RWPE2 (cell line): ENCODE measurements at regions not wholly inside any gene's neighbourhood (a gene's known extent, or its start where the extent isn't known, plus 50 kb on each side); places are given as distances from the start of the nearest gene placed in this dataset.

Experiments
- ATAC-seq: fragments of 200-7000 bp; cut with Tn5 transposase; 3 replicates; pipeline ENCODE4 v1.9.1; 2021; ENCODE audit warnings: low read depth
- DNase-seq: peaks from one replicate; pipeline ENCODE4 v3.0.0-alpha.2; 2020; ENCODE audit warnings: low spot score
- H3K27ac ChIP-seq: fragments of 450-650 bp; 2 replicates; pipeline ENCODE4 v1.5.1; 2017; ENCODE audit warnings: mild to moderate bottlenecking; ENCODE audit not compliant: poor library complexity, severe bottlenecking
- H3K27me3 ChIP-seq: fragments of 250-450 bp; sonication (Bioruptor Pico); 2 replicates; pipeline ENCODE4 v1.5.1; 2021; ENCODE audit warnings: mild to moderate bottlenecking, moderate library complexity; ENCODE audit not compliant: insufficient read depth, poor library complexity, severe bottlenecking
- H3K36me3 ChIP-seq: fragments of 250-450 bp; sonication (Bioruptor Pico); 2 replicates; pipeline ENCODE4 v1.5.1; 2020; ENCODE audit warnings: low read depth, mild to moderate bottlenecking, moderate library complexity
- H3K4me1 ChIP-seq: fragments of 250-450 bp; sonication (Bioruptor Pico); 2 replicates; pipeline ENCODE4 v1.5.1; 2021; ENCODE audit warnings: mild to moderate bottlenecking, moderate library complexity; ENCODE audit not compliant: insufficient read depth, poor library complexity, severe bottlenecking
- H3K4me3 ChIP-seq: fragments of 250-450 bp; sonication (Bioruptor Pico); 2 replicates; pipeline ENCODE4 v1.5.1; 2021; ENCODE audit warnings: mild to moderate bottlenecking, moderate library complexity; ENCODE audit not compliant: severe bottlenecking
- H3K9me3 ChIP-seq: fragments of 250-450 bp; sonication (Bioruptor Pico); 2 replicates; pipeline ENCODE4 v1.5.1; 2021; ENCODE audit warnings: mild to moderate bottlenecking, moderate library complexity; ENCODE audit not compliant: severe bottlenecking
- TF ChIP-seq, protein P1 (sequence below): fragments of 450-650 bp; IDR thresholded peaks from one replicate; pipeline ENCODE4 v1.5.1; 2017; ENCODE audit warnings: mild to moderate bottlenecking, moderate library complexity; ENCODE audit not compliant: poor library complexity, severe bottlenecking

- ATAC-seq (no peak), DNase-seq (no peak)
- no peaks in the 10 kb centered on the region for H3K27me3 ChIP-seq
- TF ChIP-seq, protein P1, sequence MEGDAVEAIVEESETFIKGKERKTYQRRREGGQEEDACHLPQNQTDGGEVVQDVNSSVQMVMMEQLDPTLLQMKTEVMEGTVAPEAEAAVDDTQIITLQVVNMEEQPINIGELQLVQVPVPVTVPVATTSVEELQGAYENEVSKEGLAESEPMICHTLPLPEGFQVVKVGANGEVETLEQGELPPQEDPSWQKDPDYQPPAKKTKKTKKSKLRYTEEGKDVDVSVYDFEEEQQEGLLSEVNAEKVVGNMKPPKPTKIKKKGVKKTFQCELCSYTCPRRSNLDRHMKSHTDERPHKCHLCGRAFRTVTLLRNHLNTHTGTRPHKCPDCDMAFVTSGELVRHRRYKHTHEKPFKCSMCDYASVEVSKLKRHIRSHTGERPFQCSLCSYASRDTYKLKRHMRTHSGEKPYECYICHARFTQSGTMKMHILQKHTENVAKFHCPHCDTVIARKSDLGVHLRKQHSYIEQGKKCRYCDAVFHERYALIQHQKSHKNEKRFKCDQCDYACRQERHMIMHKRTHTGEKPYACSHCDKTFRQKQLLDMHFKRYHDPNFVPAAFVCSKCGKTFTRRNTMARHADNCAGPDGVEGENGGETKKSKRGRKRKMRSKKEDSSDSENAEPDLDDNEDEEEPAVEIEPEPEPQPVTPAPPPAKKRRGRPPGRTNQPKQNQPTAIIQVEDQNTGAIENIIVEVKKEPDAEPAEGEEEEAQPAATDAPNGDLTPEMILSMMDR = no peak
- H3K9me3 ChIP-seq = peaks cover 11% of the 10 kb centered on the region
- no peaks in the 10 kb centered on the region for H3K36me3 ChIP-seq
- H3K27ac ChIP-seq = no peak overlapping the region
- H3K4me3 ChIP-seq = no peak overlapping the region
- H3K4me1 ChIP-seq = no peaks in the 10 kb centered on the region
These were observed 488.3 kb downstream of the CDH2 start for GRCh38 chr18:27688581-27688980.

DNA sequence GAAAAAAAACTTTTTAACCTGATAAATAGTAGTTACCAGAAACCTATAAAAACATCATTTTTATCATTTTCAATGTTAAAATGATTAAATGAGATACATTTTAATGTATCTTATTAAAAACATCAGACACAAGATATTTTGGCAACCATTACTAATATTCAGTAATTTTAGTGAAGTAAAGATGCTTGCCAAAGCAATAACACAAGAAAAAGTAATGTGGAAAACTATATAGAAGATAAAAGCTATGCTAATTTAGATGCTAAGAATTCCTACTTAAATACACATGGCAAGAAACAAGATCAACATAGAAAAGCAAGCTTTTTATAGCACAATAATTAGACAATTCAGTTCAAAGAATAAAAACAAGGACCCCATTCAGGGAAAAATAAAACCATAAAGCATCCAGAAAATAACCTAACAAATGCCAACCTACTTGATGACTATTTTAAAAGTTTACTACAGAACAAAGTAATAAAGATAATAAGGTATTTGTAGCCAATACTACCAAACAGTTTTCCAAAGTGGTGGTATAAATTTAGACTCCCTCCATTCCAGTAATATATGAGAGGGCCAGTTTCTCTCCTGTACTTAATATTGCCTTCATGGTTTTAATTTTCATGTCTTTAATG, 489.5 kb downstream of the CDH2 start:
- H3K27ac ChIP-seq = no peak overlapping the region
- DNase-seq = no peak
- TF ChIP-seq, protein P1 = no peak
- no peaks in the 10 kb centered on the region for H3K4me1 ChIP-seq
- no peak overlapping the region for H3K4me3 ChIP-seq
- H3K36me3 ChIP-seq = no peaks in the 10 kb centered on the region
- no peaks in the 10 kb centered on the region for H3K27me3 ChIP-seq
- ATAC-seq = no peak
- H3K9me3 ChIP-seq = peaks cover 11% of the 10 kb centered on the region

DNA sequence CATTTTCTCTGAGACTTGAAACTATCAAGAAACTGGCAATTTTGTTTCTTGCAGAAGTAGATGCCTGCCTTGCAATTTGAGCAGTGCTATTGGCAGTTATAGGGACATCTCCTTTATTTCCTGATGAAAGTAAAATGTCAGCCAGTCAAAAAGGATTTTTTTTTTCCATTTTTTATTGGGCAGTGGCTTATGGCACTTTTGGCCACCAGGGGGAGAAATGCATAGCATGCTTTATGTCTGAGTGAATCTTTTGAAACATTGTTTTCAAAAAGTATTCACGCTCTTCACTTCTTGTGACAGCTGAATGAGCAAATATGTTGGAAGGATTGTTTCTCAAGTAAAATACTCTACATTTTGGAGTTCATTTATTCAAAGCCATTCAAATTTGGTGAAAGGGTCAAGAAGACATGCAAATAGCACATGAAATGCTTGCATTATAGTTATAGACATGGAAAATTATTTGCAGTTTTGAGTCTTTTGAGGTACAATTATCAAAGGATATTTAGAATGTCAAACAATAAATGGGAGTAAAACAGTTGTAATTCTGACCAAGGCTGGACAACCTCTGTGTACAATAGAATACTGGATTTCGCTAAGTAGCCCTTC, 491.0 kb downstream of the CDH2 start:
- ATAC-seq = no peak
- no peak for DNase-seq
- TF ChIP-seq, protein P1 = peak; percentile 84
- Histone ChIP-seq H3K4me3 (no peak overlapping the region), H3K9me3 (peaks cover 11% of the 10 kb centered on the region), H3K27ac (no peak overlapping the region), H3K4me1 (no peaks in the 10 kb centered on the region), H3K36me3 (no peaks in the 10 kb centered on the region), H3K27me3 (no peaks in the 10 kb centered on the region)

GRCh38 chr18:27685091-27685490, 491.8 kb downstream of the CDH2 start:
- ATAC-seq (no peak), DNase-seq (no peak)
- no peak overlapping the region for H3K27ac ChIP-seq
- H3K4me1 ChIP-seq = no peaks in the 10 kb centered on the region
- H3K36me3 ChIP-seq = no peaks in the 10 kb centered on the region
- peaks cover 11% of the 10 kb centered on the region for H3K9me3 ChIP-seq
- H3K4me3 ChIP-seq = no peak overlapping the region
- no peaks in the 10 kb centered on the region for H3K27me3 ChIP-seq
- TF ChIP-seq, protein P1 = no peak

DNA sequence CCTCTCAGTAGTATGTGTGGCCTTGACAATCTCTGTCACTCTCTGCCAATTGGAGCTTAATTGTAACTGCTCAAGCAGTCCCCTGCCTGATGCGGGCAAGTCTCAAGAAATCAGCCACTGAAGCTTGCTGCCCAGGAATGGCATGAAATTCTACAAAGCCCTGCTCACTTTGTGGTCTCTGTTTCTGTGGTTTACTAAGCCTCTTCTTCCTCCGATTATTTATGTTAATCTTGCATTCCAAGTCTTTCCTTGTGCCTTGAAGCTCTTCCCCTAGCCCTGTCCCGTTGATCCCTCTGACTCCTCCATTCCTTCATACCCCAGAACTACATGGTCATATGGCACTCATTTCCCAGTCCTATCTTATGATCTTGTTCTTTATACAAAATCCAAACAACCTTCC, 489.3 kb upstream of the CHST9 start:
- TF ChIP-seq, protein P1 = no peak
- no peak for DNase-seq

More for the DNA sequence above, 489.3 kb upstream of the CHST9 start:
- Histone ChIP-seq H3K27ac (no peak overlapping the region), H3K4me3 (no peak overlapping the region), H3K36me3 (no peaks in the 10 kb centered on the region), H3K4me1 (no peaks in the 10 kb centered on the region), H3K27me3 (no peaks in the 10 kb centered on the region), H3K9me3 (no peaks in the 10 kb centered on the region)
- no peak for ATAC-seq
